Stimulated activated naive CD8-positive, alpha-beta T cell treated with anti-CD3 and anti-CD28 coated beads, Interleukin-15, amount 100 ng/mL, for 72 hours (primary cell): ENCODE measurements at regions not wholly inside any gene's neighbourhood (a gene's known extent, or its start where the extent isn't known, plus 50 kb on each side); places are given as distances from the start of the nearest gene placed in this dataset.
"Not testable (repeated sequence)": the region's sequence is repeated elsewhere in the genome, so short reads cannot be mapped to it uniquely, and the experiment has no call there.

Experiments used
- ATAC-seq: fragments of 150-1000 bp; cut with Tn5 transposase; 2 replicates; pipeline ENCODE4 v1.10.0; 2021; ENCODE audit warnings: mild to moderate bottlenecking, moderate library complexity
- DNase-seq, 2 donors: peaks; one replicate each; pipeline ENCODE4 v3.0.0; 2021 to 2022
- H3K27ac Mint-ChIP-seq, 2 donors: one replicate each; pipeline ENCODE4 v1.8.0; 2022; ENCODE audit warnings: mild to moderate bottlenecking in 2 of 2, mixed read lengths in 2 of 2, moderate library complexity in 2 of 2
- H3K27me3 Mint-ChIP-seq: one replicate; pipeline ENCODE4 v1.8.0; 2022; ENCODE audit warnings: mixed read lengths
- H3K4me1 Mint-ChIP-seq: one replicate; pipeline ENCODE4 v1.8.0; 2022; ENCODE audit warnings: mild to moderate bottlenecking, mixed read lengths
- H3K4me3 Mint-ChIP-seq, 2 donors: one replicate each; pipeline ENCODE4 v1.8.0; 2022; ENCODE audit warnings: mild to moderate bottlenecking in 2 of 2, mixed read lengths in 2 of 2, moderate library complexity in 1 of 2
- H3K9me3 Mint-ChIP-seq, 2 donors: one replicate each; pipeline ENCODE4 v1.8.0; 2022; ENCODE audit warnings: mixed read lengths in 2 of 2

DNA sequence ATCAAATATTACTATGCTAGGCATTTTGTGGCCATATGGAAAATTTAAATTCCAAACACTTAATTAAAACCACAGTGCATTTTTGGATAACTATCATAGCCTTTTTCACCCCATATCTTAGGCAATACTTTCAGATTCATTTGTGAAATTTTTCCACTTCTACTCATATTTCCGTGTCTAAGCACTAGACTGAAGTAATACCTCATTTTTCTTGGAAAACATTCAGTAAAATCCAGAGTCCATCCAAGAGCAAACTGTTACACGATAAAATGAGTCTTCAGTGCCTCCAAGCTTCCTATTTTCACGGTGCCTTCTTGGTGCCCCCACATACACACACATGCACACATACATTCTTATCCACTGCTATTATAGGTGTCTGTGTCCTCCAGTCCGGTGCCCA lies 845.9 kb downstream of the TBL1XR1 start:
- H3K27ac Mint-ChIP-seq: no peak overlapping the region
- H3K9me3 Mint-ChIP-seq: peaks cover 8 to 10% of the 10 kb centered on the region in 2 donors
- no peak overlapping the region for H3K4me3 Mint-ChIP-seq
- no peak for ATAC-seq
- H3K4me1 Mint-ChIP-seq: no peaks in the 10 kb centered on the region
- H3K27me3 Mint-ChIP-seq: no peaks in the 10 kb centered on the region
- DNase-seq: no peak

DNA sequence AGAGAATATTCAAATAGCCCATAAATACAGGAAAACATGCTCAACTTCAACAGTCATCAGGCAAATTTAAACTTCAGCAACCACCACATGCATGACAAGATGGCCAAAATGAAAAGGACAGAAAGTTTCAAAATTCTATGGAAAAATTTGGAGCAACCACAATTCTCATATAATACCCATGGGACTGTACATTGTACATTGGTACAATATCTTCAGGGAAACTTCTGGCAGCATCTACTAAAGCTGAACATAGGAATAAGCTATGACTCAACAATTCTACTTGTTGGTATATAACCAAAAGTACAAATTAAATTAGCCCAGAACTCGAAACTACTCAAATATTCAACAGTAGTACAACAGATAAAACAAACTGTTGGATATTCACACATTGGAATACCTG lies 847.6 kb downstream of the TBL1XR1 start:
- H3K4me1 Mint-ChIP-seq: no peaks in the 10 kb centered on the region
- H3K4me3 Mint-ChIP-seq: no peak overlapping the region
- DNase-seq (no peak), ATAC-seq (no peak)
- no peak overlapping the region for H3K27ac Mint-ChIP-seq
- no peaks in the 10 kb centered on the region for H3K27me3 Mint-ChIP-seq
- H3K9me3 Mint-ChIP-seq: peaks cover 8 to 14% of the 10 kb centered on the region in 2 donors

- Mint-ChIP-seq H3K4me1 (no peaks in the 10 kb centered on the region), H3K4me3 (no peak overlapping the region), H3K9me3 (peaks cover 9 to 20% of the 10 kb centered on the region in 2 donors), H3K27me3 (no peaks in the 10 kb centered on the region), H3K27ac (no peak overlapping the region)
- DNase-seq (no peak), ATAC-seq (no peak)
Measured at GRCh38 chr3:176347424-176348146, 849.7 kb downstream of the TBL1XR1 start.

- no peaks in the 10 kb centered on the region for H3K4me1 Mint-ChIP-seq
- peaks cover 7 to 21% of the 10 kb centered on the region in 2 donors for H3K9me3 Mint-ChIP-seq
- no peaks in the 10 kb centered on the region for H3K27me3 Mint-ChIP-seq
- no peak for DNase-seq
- no peak for ATAC-seq
- no peak overlapping the region for H3K4me3 Mint-ChIP-seq
- no peak overlapping the region for H3K27ac Mint-ChIP-seq
Measured at GRCh38 chr3:176341963-176342362, 855.3 kb downstream of the TBL1XR1 start.

- no peak for ATAC-seq
- Mint-ChIP-seq H3K27me3 (no peaks in the 10 kb centered on the region), H3K4me3 (no peak overlapping the region)
Measured at GRCh38 chr3:176328666-176329065, 868.6 kb downstream of the TBL1XR1 start.

DNA sequence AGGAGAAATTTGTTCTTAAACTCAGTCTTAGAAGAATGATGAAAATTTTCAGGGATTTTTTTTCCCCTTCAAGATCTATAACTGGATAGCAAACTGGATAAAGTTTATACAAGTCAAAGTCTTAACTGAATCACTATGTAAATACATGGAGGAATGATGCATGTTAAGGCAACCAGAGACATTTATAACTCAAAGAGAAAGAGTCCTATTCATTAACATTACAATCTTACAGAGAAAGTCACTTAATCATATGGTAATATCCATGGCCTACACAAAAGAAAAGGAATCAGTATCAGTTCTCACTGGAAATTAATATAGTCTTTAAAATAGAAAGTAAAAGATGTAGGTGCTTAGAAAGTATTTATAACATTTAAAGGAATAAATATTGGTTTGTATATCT lies 869.1 kb downstream of the TBL1XR1 start:
- H3K4me1 Mint-ChIP-seq: no peaks in the 10 kb centered on the region

More at GRCh38 chr3:176328666-176329065, 868.6 kb downstream of the TBL1XR1 start:
- no peak for DNase-seq
- H3K9me3 Mint-ChIP-seq: peaks cover 8 to 18% of the 10 kb centered on the region in 2 donors
- no peaks in the 10 kb centered on the region for H3K4me1 Mint-ChIP-seq
- H3K27ac Mint-ChIP-seq: no peak overlapping the region

DNA sequence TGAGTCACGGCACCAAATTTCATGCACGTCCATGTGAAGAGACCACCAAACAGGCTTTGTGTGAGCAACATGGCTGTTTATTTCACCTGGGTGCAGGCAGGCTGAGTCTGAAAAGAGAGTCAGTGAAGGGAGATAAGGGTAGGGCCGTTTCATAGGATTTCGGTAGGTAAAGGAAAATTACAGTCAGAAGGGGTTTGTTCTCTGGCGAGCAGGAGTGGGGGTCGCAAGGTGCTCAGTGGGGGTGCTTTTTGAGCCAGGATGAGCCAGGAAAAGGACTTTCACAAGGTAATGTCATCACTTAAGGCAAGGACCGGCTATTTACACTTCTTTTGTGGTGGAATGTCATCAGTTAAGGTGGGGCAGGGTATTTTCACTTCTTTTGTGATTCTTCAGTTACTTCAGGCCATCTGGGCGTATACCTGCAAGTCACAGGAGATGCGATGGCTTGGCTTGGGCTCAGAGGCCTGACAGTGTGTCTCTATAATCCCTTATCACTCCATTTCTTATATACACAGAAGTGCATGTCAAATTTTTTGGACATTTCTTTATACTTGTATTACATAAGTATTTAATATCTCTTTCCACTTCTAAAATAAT lies 870.3 kb downstream of the TBL1XR1 start:
- DNase-seq, H3K27me3 Mint-ChIP-seq, H3K4me1 Mint-ChIP-seq, H3K27ac Mint-ChIP-seq, ATAC-seq, H3K4me3 Mint-ChIP-seq: not testable (repeated sequence)
- H3K9me3 Mint-ChIP-seq: peaks cover 14 to 31% of the 10 kb centered on the region in 2 donors

More for the DNA sequence above, 869.1 kb downstream of the TBL1XR1 start:
- Mint-ChIP-seq H3K27me3 (no peaks in the 10 kb centered on the region), H3K27ac (no peak overlapping the region), H3K4me3 (no peak overlapping the region), H3K9me3 (peaks cover 12 to 23% of the 10 kb centered on the region in 2 donors)
- DNase-seq (no peak), ATAC-seq (no peak)

DNA sequence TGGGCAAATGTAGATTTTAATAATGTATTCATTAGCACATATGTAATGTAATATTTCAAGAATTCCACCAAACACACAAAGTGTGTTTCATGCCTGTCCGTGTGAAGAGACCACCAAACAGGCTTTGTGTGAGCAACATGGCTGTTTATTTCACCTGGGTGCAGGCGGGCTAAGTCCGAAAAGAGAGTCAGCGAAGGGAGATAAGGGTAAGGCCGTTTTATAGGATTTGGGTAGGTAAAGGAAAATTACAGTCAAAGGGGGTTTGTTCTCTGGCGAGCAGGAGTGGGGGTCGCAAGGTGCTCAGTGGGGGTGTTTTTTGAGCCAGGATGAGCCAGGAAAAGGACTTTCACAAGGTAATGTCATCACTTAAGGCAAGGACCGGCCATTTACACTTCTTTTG lies 875.8 kb downstream of the TBL1XR1 start:
- ATAC-seq, DNase-seq, H3K27me3 Mint-ChIP-seq, H3K27ac Mint-ChIP-seq, H3K4me1 Mint-ChIP-seq, H3K4me3 Mint-ChIP-seq: not testable (repeated sequence)
- peaks cover 14 to 40% of the 10 kb centered on the region in 2 donors for H3K9me3 Mint-ChIP-seq

DNA sequence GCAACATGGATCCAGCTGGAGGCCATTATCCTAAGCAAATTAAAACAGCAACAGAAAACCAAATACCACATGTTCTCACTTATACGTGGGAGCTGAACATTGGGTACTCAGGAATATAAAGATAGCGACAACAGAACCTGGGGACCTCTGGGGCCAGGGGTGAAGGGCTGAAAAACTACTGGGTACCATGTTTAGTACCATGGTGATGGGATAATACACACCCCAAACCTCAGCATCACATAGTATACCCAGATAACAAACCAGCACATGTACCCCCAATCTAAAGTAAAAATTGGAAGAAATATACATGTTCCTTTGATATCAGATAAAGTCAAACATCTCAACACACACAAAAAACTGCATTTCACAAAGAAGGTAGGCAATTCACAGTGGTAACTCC lies 876.2 kb downstream of the TBL1XR1 start:
- Mint-ChIP-seq H3K27me3 (no peaks in the 10 kb centered on the region), H3K27ac (no peak overlapping the region), H3K9me3 (peaks cover 14 to 40% of the 10 kb centered on the region in 2 donors), H3K4me1 (no peaks in the 10 kb centered on the region), H3K4me3 (no peak overlapping the region)
- DNase-seq (no peak), ATAC-seq (no peak)

DNA sequence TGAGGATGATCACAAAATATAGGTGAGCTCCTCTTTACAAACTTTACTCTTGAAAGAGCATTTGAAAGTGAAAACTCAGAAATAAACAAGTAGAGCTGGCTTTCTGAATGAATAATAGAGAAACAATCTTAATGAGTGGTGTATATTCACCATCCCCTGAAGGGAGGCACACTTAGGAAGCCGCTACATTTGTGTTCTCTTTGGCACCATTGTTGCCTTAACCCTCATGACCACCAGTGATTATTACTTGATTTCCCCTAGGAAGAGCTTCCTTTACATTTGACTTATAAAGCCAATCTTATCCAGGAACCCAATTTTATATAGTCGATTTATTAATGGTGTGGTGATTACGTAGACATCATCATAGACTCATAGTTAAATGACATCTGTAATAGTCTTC lies 883.9 kb downstream of the TBL1XR1 start:
- no peaks in the 10 kb centered on the region for H3K27me3 Mint-ChIP-seq
- peaks cover 5 to 9% of the 10 kb centered on the region in 2 donors for H3K9me3 Mint-ChIP-seq
- H3K4me3 Mint-ChIP-seq: no peak overlapping the region
- ATAC-seq: no peak
- H3K4me1 Mint-ChIP-seq: no peaks in the 10 kb centered on the region
- DNase-seq: no peak
- H3K27ac Mint-ChIP-seq: no peak overlapping the region

- Mint-ChIP-seq H3K27me3 (no peaks in the 10 kb centered on the region), H3K27ac (no peak overlapping the region), H3K4me1 (no peaks in the 10 kb centered on the region), H3K4me3 (no peak overlapping the region), H3K9me3 (peaks cover 5 to 9% of the 10 kb centered on the region in 2 donors)
- no peak for ATAC-seq
- DNase-seq: no peak
Measured at GRCh38 chr3:176310641-176311040, 886.6 kb downstream of the TBL1XR1 start.

DNA sequence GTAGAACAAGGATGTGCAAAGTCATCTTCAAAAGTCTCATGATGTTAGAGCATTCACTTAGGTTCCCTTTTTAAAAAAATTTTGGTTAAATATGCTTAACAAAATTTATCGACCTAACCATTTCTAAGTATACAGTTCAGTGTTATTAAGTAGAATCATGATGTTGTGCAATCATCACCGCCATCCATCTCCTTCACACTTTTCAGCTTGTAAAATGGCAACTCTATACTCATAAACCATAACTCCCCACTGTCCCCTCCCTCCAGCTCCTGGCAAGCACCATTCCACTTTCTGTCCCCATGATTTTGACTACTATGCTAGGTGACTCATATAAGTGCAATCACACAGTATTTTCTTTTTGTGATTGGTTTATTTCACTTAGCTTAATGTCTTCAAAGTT lies 895.0 kb downstream of the TBL1XR1 start:
- DNase-seq (no peak), ATAC-seq (no peak)
- Mint-ChIP-seq H3K4me1 (no peaks in the 10 kb centered on the region), H3K27ac (no peak overlapping the region), H3K27me3 (no peaks in the 10 kb centered on the region), H3K4me3 (no peak overlapping the region), H3K9me3 (no peaks in the 10 kb centered on the region)

DNA sequence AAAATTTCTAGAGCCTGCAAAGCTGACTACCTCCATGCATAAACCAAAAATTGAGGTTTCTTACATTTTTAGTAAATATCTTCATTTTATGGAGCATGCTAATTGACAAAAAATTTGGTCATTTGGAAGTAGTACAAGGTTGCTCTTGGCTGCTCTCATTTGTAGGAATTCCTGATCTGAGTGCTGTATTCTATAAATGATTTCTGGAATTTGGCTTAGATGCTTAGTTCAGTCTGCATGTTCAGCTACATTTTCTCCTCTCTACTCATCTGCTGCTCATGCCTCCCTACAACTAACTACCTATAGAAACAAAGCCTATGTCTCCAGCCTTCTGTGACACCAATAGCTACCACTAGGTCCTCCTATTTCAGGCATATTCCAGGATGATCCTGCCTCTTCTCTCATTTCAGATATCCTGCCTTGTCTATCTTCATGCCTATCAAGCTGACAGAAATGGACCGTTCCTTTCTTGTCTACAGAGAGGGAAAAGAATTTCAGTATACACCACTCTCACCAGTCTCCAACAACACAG lies 901.1 kb downstream of the TBL1XR1 start:
- H3K4me1 Mint-ChIP-seq: no peaks in the 10 kb centered on the region
- no peak for ATAC-seq
- H3K9me3 Mint-ChIP-seq: peaks cover 0 to 7% of the 10 kb centered on the region in 2 donors
- no peak overlapping the region for H3K4me3 Mint-ChIP-seq
- no peak overlapping the region for H3K27ac Mint-ChIP-seq
- no peak for DNase-seq
- H3K27me3 Mint-ChIP-seq: no peaks in the 10 kb centered on the region

GRCh38 chr3:176293276-176293675 lies 904.0 kb downstream of the TBL1XR1 start:
- ATAC-seq (no peak), DNase-seq (no peak)
- Mint-ChIP-seq H3K9me3 (peaks cover 0 to 7% of the 10 kb centered on the region in 2 donors), H3K27me3 (no peaks in the 10 kb centered on the region), H3K4me1 (no peaks in the 10 kb centered on the region), H3K27ac (no peak overlapping the region), H3K4me3 (no peak overlapping the region)

DNA sequence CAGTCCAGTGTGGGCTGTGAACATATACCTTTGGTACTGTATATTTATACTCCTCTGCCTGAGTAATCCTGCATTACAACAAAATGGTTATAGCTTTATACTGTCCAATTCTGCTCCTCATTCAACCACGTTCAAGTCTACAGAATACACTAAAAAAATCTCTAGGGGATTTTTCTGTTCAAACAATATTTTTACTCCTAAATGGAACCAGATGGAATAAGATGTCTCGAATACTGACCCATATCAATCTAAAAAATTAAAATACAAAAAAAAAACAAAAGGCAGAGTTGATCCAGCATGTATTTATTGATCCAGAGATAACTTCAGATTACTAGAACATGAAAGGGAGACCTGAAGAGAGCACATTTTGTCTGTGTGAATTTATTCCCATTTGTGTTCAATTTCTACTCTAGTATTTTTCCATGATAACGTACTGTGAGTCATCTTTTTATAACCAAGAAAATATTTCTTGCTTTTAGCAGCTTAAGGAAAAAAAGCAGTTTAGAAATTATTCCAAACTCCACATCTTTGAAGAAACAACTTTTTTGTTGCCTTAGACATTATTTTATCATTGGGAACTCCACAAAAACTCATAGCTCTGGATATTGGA lies 910.7 kb downstream of the TBL1XR1 start:
- Mint-ChIP-seq H3K27me3 (no peaks in the 10 kb centered on the region), H3K9me3 (no peaks in the 10 kb centered on the region), H3K4me1 (no peaks in the 10 kb centered on the region), H3K4me3 (no peak overlapping the region), H3K27ac (no peak overlapping the region)
- no peak for DNase-seq
- no peak for ATAC-seq

- no peaks in the 10 kb centered on the region for H3K9me3 Mint-ChIP-seq
- DNase-seq (no peak), ATAC-seq (no peak)
- H3K4me1 Mint-ChIP-seq: no peaks in the 10 kb centered on the region
- H3K4me3 Mint-ChIP-seq: no peak overlapping the region
- H3K27me3 Mint-ChIP-seq: no peaks in the 10 kb centered on the region
- no peak overlapping the region for H3K27ac Mint-ChIP-seq
Measured at GRCh38 chr3:176275538-176275937, 921.7 kb downstream of the TBL1XR1 start.
